Endothelial cell of hepatic sinusoid (primary cell): ENCODE measurements at regions not wholly inside any gene's neighbourhood (a gene's known extent, or its start where the extent isn't known, plus 50 kb on each side); places are given as distances from the start of the nearest gene placed in this dataset.
"Not testable (repeated sequence)": the region's sequence is repeated elsewhere in the genome, so short reads cannot be mapped to it uniquely, and the experiment has no call there.

Experiments
- in situ Hi-C: cut with HindIII; loops from 2 replicates; pipeline ENCODE4 v1.10.0; 2017; ENCODE audit warnings: low sequenced_read_pairs

- in situ Hi-C loops, result no loop called here
Observed at GRCh38 chrX:12034741-12035140, 103.5 kb upstream of the FRMPD4 start.

DNA sequence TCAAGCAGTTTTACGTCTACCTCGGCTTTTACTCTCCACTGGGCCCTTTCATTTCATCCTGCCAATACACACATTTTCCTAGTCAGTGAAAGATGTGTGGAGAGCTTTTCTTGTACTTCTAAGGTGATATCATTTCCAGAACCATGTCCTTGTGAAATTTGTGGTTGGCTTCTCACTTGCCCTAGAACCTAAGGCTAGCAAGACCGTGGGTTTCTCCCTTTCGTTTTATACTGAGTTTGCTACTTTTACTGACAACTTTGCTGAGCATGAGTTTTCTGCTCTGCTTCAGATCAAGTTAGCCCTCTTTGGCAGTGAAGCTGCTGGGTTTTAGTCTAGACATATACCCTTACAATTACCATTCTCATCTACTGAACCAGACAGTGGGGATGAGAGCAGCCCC, 95.7 kb upstream of the FRMPD4 start:
- in situ Hi-C loops, result no loop called here

GRCh38 chrX:12052109-12052508, 86.2 kb upstream of the FRMPD4 start:
- in situ Hi-C loops, result no loop called here

- in situ Hi-C loops, result no loop called here
Observed at GRCh38 chrX:12058087-12058486, 80.2 kb upstream of the FRMPD4 start.

- in situ Hi-C loops, result no loop called here
Observed at GRCh38 chrX:12060489-12061260, 77.6 kb upstream of the FRMPD4 start.

DNA sequence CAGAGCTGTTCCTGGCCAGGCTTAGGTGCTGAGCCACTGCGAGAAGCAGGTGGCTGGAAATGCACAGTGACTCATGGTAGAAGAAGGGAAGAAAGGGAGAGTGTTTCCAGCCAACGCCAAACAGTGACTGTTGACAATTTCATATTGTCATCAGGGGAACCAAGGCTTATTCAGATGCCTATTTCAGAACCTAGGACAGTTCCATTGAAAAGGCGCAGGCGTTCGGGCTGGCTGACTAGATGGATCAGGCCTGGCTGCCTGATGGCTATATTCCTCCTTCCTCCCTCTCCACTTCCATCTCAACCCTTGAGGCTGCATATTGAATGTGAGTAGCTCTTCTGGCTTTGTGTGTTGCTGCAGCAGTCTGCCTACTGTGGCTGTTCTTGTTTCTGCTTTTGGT, 73.0 kb upstream of the FRMPD4 start:
- in situ Hi-C loops, result no loop called here

DNA sequence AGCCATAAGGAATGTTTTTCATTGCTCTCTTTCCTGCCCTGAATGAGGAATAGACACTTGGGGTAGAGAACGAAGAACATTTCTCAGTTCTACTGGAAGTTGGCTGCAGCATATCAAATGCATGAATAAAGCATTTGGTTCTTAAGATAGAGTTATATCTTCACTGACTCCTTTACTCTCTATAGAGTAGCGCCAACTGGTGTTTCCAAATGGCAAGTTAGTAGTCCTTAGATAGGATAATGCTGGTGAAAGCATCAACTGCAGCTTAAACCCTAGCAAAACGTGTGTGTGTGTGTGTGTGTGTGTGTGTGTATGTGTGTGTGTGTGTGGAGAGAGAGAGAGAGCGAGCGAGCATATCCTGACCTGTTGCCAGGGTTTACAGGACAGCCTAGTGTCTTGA, 62.2 kb upstream of the FRMPD4 start:
- in situ Hi-C loops, result no loop called here

DNA sequence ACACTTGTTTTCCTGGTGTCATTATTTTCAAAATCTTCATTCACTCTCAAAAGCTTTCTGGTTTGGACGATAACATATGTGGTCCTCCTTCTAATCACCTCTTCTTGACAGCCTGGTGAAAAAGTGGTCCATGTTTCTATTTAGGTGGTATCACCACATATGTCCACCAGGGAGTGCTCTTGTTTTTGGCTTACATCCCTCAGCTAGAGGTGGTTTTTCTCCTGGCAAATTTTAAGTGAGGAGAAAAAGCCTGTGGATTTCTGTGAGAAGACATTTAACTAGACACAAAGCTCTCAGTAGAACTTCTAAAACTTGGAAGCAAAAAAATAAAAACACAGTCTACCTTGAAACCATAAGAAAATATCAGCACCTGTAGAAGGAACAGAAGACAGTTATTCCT, 58.0 kb upstream of the FRMPD4 start:
- in situ Hi-C loops, result no loop called here

- in situ Hi-C loops, result not testable (repeated sequence)
Observed at GRCh38 chrX:12082959-12083358, 55.3 kb upstream of the FRMPD4 start.
